ENCODE measurements at regions not wholly inside any gene's neighbourhood (a gene's known extent, or its start where the extent isn't known, plus 50 kb on each side); places are given as distances from the start of the nearest gene placed in this dataset.

GRCh38 chr3:153591561-153592245 is 429.7 kb downstream of the RAP2B start:
- Histone ChIP-seq H3K27me3 (replicated peaks; ENCODE audit: control insufficient read depth, insufficient read depth, low read length) (no peaks in the 10 kb centered on the region), H3K9me3 (ENCODE audit: control insufficient read depth, low read length) (no peaks in the 10 kb centered on the region), H3K9ac (ENCODE audit: low read length) (no peak overlapping the region), H3K36me3 (ENCODE audit: control insufficient read depth, insufficient read depth, low read length, severe bottlenecking) (no peaks in the 10 kb centered on the region), H3K4me1 (ENCODE audit: control insufficient read depth, insufficient read depth, low read length) (no peaks in the 10 kb centered on the region), H3K4me3 (ENCODE audit: low read length) (no peak overlapping the region)
- DNase-seq (ENCODE audit: low read depth), result no peak

- H3K9ac ChIP-seq (ENCODE audit: low read length), result no peak overlapping the region
- peak; percentile 59 for DNase-seq (ENCODE audit: low read depth)
- H3K9me3 ChIP-seq (ENCODE audit: control insufficient read depth, low read length), result no peaks in the 10 kb centered on the region
- H3K27me3 ChIP-seq (replicated peaks; ENCODE audit: control insufficient read depth, insufficient read depth, low read length), result no peaks in the 10 kb centered on the region
- peaks cover 19% of the 10 kb centered on the region for H3K4me1 ChIP-seq (ENCODE audit: control insufficient read depth, insufficient read depth, low read length)
- H3K4me3 ChIP-seq (ENCODE audit: low read length), result no peak overlapping the region
- no peaks in the 10 kb centered on the region for H3K36me3 ChIP-seq (ENCODE audit: control insufficient read depth, insufficient read depth, low read length, severe bottlenecking)
Measured at GRCh38 chr3:153595186-153595815, 433.3 kb downstream of the RAP2B start.

- Histone ChIP-seq H3K9ac (ENCODE audit: low read length) (no peak overlapping the region), H3K9me3 (ENCODE audit: control insufficient read depth, low read length) (no peaks in the 10 kb centered on the region), H3K36me3 (ENCODE audit: control insufficient read depth, insufficient read depth, low read length, severe bottlenecking) (no peaks in the 10 kb centered on the region), H3K27me3 (replicated peaks; ENCODE audit: control insufficient read depth, insufficient read depth, low read length) (no peaks in the 10 kb centered on the region), H3K4me3 (ENCODE audit: low read length) (no peak overlapping the region), H3K4me1 (ENCODE audit: control insufficient read depth, insufficient read depth, low read length) (peaks cover 30% of the 10 kb centered on the region)
- DNase-seq (ENCODE audit: low read depth), result no peak
Measured at GRCh38 chr3:153596401-153596800, 434.4 kb downstream of the RAP2B start.

DNA sequence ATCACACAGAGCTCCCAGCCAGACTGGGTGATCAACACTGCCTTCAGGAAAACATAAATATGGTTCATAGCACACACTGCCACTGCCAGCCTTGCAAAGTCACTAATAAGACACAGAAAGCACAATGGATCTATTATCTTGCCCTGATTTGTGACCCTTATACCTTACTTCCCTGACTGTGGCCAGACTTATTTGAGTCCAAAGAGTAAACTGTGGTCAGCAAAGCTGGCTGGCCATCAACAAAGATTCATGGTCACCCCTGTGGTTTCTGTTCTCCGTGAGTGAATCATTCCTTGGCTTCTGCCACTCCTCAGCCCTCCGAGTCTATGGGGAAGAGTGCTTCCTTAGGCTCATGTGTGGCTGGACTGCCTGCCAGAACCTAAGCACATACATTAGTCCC is 437.7 kb downstream of the RAP2B start:
- Histone ChIP-seq H3K36me3 (ENCODE audit: control insufficient read depth, insufficient read depth, low read length, severe bottlenecking) (no peaks in the 10 kb centered on the region), H3K9me3 (ENCODE audit: control insufficient read depth, low read length) (no peaks in the 10 kb centered on the region), H3K4me3 (ENCODE audit: low read length) (peak overlapping the region; percentile 15), H3K4me1 (ENCODE audit: control insufficient read depth, insufficient read depth, low read length) (peaks cover 32% of the 10 kb centered on the region), H3K9ac (ENCODE audit: low read length) (no peak overlapping the region), H3K27me3 (replicated peaks; ENCODE audit: control insufficient read depth, insufficient read depth, low read length) (no peaks in the 10 kb centered on the region)
- peak; percentile 84 for DNase-seq (ENCODE audit: low read depth)

DNA sequence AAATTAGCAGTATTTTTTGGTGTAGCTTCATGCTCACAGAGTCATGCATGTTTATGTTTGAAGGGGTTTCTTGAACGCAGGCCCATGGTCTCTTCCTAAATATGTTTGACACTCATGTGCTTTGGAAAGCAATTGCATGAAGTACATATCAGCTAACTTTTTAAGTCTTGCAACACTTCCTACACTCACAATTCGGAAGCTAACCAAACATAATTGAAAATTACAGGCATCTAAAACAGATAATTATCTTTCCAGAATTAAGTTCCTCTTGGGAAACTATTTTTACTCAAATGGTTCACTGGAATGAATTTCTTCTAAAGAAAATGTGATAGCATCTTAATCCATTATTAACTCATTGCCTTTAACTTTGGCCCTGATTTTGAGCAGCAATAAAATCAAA is 438.9 kb downstream of the RAP2B start:
- H3K27me3 ChIP-seq (replicated peaks; ENCODE audit: control insufficient read depth, insufficient read depth, low read length), result no peaks in the 10 kb centered on the region
- H3K4me3 ChIP-seq (ENCODE audit: low read length), result no peak overlapping the region
- DNase-seq (ENCODE audit: low read depth), result no peak
- H3K9me3 ChIP-seq (ENCODE audit: control insufficient read depth, low read length), result no peaks in the 10 kb centered on the region
- no peak overlapping the region for H3K9ac ChIP-seq (ENCODE audit: low read length)
- no peaks in the 10 kb centered on the region for H3K36me3 ChIP-seq (ENCODE audit: control insufficient read depth, insufficient read depth, low read length, severe bottlenecking)
- peaks cover 32% of the 10 kb centered on the region for H3K4me1 ChIP-seq (ENCODE audit: control insufficient read depth, insufficient read depth, low read length)

- H3K9ac ChIP-seq (ENCODE audit: low read length), result no peak overlapping the region
- peaks cover 32% of the 10 kb centered on the region for H3K4me1 ChIP-seq (ENCODE audit: control insufficient read depth, insufficient read depth, low read length)
- no peaks in the 10 kb centered on the region for H3K36me3 ChIP-seq (ENCODE audit: control insufficient read depth, insufficient read depth, low read length, severe bottlenecking)
- no peak overlapping the region for H3K4me3 ChIP-seq (ENCODE audit: low read length)
- no peaks in the 10 kb centered on the region for H3K9me3 ChIP-seq (ENCODE audit: control insufficient read depth, low read length)
- DNase-seq (ENCODE audit: low read depth), result no peak
- H3K27me3 ChIP-seq (replicated peaks; ENCODE audit: control insufficient read depth, insufficient read depth, low read length), result no peaks in the 10 kb centered on the region
Measured at GRCh38 chr3:153601374-153601853, 439.4 kb downstream of the RAP2B start.

DNA sequence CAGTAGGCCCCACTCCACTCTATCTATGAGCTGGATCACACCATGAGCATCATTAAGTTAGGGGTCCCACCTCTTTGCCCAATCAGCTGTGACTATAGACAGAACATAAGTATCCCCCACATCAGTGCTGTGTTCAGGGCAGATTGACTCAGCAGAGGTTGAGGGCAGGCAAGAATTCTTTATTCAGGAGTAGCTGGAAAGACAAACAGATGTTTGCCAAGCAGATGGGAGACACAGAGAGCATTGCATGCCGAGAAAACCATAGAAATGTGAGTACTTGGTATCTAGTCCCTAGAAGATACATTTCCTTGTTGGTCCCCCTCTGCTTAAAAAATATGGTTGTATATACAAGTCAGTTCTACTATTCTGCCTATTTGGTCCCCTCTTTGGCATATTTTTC is 440.8 kb downstream of the RAP2B start:
- DNase-seq (ENCODE audit: low read depth), result no peak
- H3K9ac ChIP-seq (ENCODE audit: low read length), result no peak overlapping the region
- peaks cover 31% of the 10 kb centered on the region for H3K4me1 ChIP-seq (ENCODE audit: control insufficient read depth, insufficient read depth, low read length)
- H3K4me3 ChIP-seq (ENCODE audit: low read length), result no peak overlapping the region
- H3K27me3 ChIP-seq (replicated peaks; ENCODE audit: control insufficient read depth, insufficient read depth, low read length), result no peaks in the 10 kb centered on the region
- no peaks in the 10 kb centered on the region for H3K9me3 ChIP-seq (ENCODE audit: control insufficient read depth, low read length)
- no peaks in the 10 kb centered on the region for H3K36me3 ChIP-seq (ENCODE audit: control insufficient read depth, insufficient read depth, low read length, severe bottlenecking)

DNA sequence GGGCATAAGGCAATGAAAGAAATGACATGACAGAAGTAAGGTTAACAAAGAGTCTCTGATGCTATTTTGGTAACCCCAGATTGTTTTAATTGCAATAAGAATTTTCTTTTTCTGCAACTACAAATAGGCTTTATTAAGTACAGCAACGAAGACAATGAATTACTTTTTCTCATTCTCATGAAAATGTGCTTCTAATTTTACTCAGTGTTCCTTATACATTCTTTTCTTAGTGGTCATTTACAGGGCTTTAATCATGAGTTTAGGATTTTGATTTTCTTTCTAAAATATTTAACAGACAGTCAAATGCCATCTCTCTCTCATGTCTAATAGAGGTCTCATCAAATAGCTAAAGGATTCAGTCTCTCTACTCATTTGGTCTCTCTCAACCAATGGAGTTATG is 452.1 kb downstream of the RAP2B start:
- H3K4me3 ChIP-seq (ENCODE audit: low read length), result no peak overlapping the region
- peak; percentile 31 for DNase-seq (ENCODE audit: low read depth)
- no peaks in the 10 kb centered on the region for H3K36me3 ChIP-seq (ENCODE audit: control insufficient read depth, insufficient read depth, low read length, severe bottlenecking)
- H3K9me3 ChIP-seq (ENCODE audit: control insufficient read depth, low read length), result no peaks in the 10 kb centered on the region
- H3K27me3 ChIP-seq (replicated peaks; ENCODE audit: control insufficient read depth, insufficient read depth, low read length), result no peaks in the 10 kb centered on the region
- H3K9ac ChIP-seq (ENCODE audit: low read length), result peak overlapping the region; percentile 49
- peaks cover 17% of the 10 kb centered on the region for H3K4me1 ChIP-seq (ENCODE audit: control insufficient read depth, insufficient read depth, low read length)

- Histone ChIP-seq H3K9ac (ENCODE audit: low read length) (peak overlapping the region; percentile 49), H3K27me3 (replicated peaks; ENCODE audit: control insufficient read depth, insufficient read depth, low read length) (no peaks in the 10 kb centered on the region), H3K36me3 (ENCODE audit: control insufficient read depth, insufficient read depth, low read length, severe bottlenecking) (no peaks in the 10 kb centered on the region), H3K9me3 (ENCODE audit: control insufficient read depth, low read length) (no peaks in the 10 kb centered on the region), H3K4me3 (ENCODE audit: low read length) (no peak overlapping the region), H3K4me1 (ENCODE audit: control insufficient read depth, insufficient read depth, low read length) (peaks cover 17% of the 10 kb centered on the region)
- DNase-seq (ENCODE audit: low read depth), result peak; percentile 87
Measured at GRCh38 chr3:153614563-153614962, 452.5 kb downstream of the RAP2B start.

DNA sequence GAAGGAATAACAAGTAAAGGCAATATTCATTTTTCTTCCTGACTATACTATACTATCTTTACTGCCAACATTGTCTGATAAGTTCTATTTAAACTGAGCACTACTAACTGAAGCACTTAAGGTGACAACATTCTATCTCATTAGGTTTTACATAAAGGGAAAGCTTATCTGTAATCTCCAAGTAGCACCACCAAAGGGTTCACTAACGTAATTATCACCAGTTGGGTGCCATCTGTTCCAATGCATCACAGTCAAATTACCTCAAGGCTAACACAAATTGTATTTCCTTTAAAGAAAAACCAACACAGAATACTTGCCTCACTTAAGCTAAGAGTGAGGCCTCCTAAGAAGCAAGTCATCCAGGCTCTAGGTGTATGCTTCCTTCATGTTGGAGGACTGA is 453.8 kb downstream of the RAP2B start:
- no peak overlapping the region for H3K4me3 ChIP-seq (ENCODE audit: low read length)
- peaks cover 4% of the 10 kb centered on the region for H3K9me3 ChIP-seq (ENCODE audit: control insufficient read depth, low read length)
- no peak for DNase-seq (ENCODE audit: low read depth)
- no peak overlapping the region for H3K9ac ChIP-seq (ENCODE audit: low read length)
- peaks cover 17% of the 10 kb centered on the region for H3K4me1 ChIP-seq (ENCODE audit: control insufficient read depth, insufficient read depth, low read length)
- no peaks in the 10 kb centered on the region for H3K27me3 ChIP-seq (replicated peaks; ENCODE audit: control insufficient read depth, insufficient read depth, low read length)
- no peaks in the 10 kb centered on the region for H3K36me3 ChIP-seq (ENCODE audit: control insufficient read depth, insufficient read depth, low read length, severe bottlenecking)

GRCh38 chr3:153617463-153617862 is 455.4 kb downstream of the RAP2B start:
- no peak overlapping the region for H3K4me3 ChIP-seq (ENCODE audit: low read length)
- H3K36me3 ChIP-seq (ENCODE audit: control insufficient read depth, insufficient read depth, low read length, severe bottlenecking), result no peaks in the 10 kb centered on the region
- H3K9ac ChIP-seq (ENCODE audit: low read length), result no peak overlapping the region
- H3K4me1 ChIP-seq (ENCODE audit: control insufficient read depth, insufficient read depth, low read length), result peaks cover 17% of the 10 kb centered on the region
- peak; percentile 32 for DNase-seq (ENCODE audit: low read depth)
- no peaks in the 10 kb centered on the region for H3K27me3 ChIP-seq (replicated peaks; ENCODE audit: control insufficient read depth, insufficient read depth, low read length)
- peaks cover 4% of the 10 kb centered on the region for H3K9me3 ChIP-seq (ENCODE audit: control insufficient read depth, low read length)

Data from adipocyte (in vitro differentiated cells).